22Rv1 (cell line): ENCODE measurements at regions not wholly inside any gene's neighbourhood (a gene's known extent, or its start where the extent isn't known, plus 50 kb on each side); places are given as distances from the start of the nearest gene placed in this dataset.
"Not testable (repeated sequence)": the region's sequence is repeated elsewhere in the genome, so short reads cannot be mapped to it uniquely, and the experiment has no call there.

Source experiments
- H3K27ac ChIP-seq: fragments of 450-650 bp; 2 replicates; pipeline ENCODE4 v1.5.1; 2017
- ZFX ChIP-seq: fragments of 450-650 bp; IDR thresholded peaks from 2 replicates; pipeline ENCODE4 v1.6.1; 2017; ENCODE audit warnings: antibody characterized with exemption, borderline replicate concordance
- TF ChIP-seq, protein P1 (sequence below): fragments of 450-650 bp; IDR thresholded peaks from 2 replicates; pipeline ENCODE4 v1.5.1; 2017; ENCODE audit warnings: mild to moderate bottlenecking

DNA sequence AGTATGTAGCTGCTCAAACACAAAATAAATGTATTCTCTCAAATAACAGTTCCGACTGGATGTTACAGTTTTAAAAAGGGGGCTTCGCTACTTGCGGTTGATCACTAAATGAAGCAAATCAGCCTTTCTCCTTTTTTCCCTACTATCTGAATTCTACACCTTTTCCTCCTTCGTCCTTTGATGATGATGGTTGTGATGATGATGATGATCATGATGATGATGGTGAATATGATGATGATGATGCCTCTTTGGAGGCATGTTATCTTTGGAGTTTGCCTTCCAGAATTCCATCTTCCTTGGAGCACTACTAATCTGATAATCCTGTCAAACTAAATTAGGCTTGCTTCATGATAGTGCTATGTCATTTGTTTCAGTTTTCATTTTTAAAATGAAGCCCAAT lies 1073.3 kb downstream of the SOCS6 start:
- TF ChIP-seq, protein P1, sequence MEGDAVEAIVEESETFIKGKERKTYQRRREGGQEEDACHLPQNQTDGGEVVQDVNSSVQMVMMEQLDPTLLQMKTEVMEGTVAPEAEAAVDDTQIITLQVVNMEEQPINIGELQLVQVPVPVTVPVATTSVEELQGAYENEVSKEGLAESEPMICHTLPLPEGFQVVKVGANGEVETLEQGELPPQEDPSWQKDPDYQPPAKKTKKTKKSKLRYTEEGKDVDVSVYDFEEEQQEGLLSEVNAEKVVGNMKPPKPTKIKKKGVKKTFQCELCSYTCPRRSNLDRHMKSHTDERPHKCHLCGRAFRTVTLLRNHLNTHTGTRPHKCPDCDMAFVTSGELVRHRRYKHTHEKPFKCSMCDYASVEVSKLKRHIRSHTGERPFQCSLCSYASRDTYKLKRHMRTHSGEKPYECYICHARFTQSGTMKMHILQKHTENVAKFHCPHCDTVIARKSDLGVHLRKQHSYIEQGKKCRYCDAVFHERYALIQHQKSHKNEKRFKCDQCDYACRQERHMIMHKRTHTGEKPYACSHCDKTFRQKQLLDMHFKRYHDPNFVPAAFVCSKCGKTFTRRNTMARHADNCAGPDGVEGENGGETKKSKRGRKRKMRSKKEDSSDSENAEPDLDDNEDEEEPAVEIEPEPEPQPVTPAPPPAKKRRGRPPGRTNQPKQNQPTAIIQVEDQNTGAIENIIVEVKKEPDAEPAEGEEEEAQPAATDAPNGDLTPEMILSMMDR = no peak
- TF ChIP-seq ZFX = no peak
- H3K27ac ChIP-seq = no peak overlapping the region

DNA sequence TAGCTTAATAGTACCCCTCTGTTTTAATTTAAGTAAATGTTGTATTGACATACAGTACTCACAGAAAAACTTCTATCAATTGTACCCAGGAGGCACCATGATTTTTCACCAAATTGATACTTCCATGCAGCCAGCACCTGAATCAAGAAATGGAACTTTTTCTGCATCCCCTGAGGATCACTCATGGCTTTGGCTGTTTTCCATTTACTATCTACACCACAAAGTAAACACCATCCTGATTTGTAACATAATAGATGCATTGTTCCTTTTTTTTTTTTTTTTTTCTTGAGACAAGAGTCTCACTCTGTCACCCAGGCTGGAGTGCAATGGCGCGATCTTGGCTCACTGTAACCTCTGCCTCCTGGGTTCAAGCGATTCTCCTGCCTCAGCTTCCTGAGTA lies 1066.8 kb downstream of the SOCS6 start:
- not testable (repeated sequence) for H3K27ac ChIP-seq

DNA sequence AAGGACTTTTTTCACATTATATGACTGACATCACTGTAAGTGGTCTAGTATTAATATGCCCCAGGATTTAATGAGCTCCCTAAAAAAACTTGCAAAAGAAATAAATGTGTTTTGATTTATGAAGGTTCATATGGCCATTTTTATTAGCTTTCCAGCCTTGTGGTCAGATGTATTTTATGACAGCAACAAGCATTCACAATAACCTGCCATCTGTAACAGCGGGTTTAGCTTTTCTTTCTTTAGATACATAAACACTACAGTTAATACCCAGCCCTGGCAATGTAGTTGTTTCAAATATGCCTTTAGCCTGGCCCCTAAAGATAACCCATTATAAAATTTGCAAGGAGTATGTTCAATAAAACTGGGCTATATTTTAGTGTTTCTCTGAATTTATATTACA lies 1063.8 kb downstream of the SOCS6 start:
- no peak for TF ChIP-seq ZFX
- TF ChIP-seq, protein P1 = no peak
- no peak overlapping the region for H3K27ac ChIP-seq

DNA sequence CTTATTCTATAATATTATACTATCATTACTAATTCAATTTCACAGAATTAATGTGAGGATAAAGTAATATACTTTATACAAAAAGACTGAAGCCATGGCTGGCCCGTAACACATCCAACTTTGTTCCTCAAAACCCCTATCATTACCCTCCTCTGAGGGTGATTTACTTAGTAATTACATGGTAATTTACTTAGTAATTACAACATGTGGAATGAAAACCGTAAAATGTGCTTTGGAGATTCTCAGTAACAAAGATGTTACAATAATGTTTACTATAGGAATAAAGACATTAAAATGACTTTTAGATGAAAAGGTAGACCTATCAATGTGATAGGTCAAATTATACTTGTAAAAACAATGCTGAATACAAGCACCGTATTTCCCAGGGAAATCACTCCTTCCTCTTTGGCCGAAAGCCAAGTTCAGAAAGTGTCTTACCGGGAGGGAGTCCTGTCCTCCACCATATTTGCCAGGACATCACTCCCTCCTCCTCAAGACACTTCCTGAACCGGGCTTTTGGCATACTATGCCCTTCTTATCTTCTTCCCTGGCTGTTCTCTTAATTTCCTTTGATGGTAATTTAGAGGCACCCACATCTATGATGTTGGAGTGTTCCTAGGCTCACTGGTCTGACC lies 1047.8 kb downstream of the SOCS6 start:
- TF ChIP-seq, protein P1 = no peak
- no peak for TF ChIP-seq ZFX

DNA sequence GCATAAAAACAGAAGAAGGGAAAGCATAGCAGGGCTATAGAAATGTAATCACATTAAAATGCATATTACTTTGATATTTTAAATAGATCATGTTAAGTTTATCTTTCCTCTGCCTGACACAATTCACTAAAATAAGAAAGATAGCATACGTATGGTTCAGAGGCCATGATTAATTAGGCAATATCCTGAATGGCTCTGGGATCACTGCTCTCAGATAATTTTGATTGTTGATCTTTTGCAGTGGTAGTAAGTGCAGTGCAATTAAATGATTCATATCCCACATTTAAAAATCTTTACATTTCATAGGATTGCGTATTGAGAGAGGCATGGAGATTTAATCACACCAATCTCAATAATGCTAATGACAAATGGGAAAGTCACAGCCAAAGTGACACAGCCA lies 1040.7 kb downstream of the SOCS6 start:
- H3K27ac ChIP-seq = no peak overlapping the region

More for the DNA sequence above, 1047.8 kb downstream of the SOCS6 start:
- H3K27ac ChIP-seq = no peak overlapping the region

DNA sequence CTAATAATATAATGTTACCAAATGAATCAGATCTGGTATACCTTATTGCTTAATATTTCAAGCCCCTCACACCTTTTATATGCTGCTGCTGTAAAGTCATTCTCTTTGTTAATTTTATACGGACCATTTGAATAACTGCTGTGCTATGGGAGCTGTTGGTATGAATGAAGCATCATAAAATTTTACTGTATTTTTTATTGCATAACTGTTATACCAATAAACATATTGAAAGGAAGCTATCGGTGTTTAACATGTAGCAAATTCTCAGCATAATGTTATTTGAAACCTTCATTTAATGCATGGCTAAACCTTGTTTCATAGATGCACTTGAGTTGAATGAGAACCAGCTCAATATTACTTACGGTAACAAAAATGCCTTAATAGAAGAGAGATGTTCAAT lies 1040.3 kb downstream of the SOCS6 start:
- TF ChIP-seq ZFX = no peak
- TF ChIP-seq, protein P1 = no peak
- H3K27ac ChIP-seq = no peak overlapping the region

More for the DNA sequence above, 1040.7 kb downstream of the SOCS6 start:
- no peak for TF ChIP-seq ZFX
- TF ChIP-seq, protein P1 = no peak

DNA sequence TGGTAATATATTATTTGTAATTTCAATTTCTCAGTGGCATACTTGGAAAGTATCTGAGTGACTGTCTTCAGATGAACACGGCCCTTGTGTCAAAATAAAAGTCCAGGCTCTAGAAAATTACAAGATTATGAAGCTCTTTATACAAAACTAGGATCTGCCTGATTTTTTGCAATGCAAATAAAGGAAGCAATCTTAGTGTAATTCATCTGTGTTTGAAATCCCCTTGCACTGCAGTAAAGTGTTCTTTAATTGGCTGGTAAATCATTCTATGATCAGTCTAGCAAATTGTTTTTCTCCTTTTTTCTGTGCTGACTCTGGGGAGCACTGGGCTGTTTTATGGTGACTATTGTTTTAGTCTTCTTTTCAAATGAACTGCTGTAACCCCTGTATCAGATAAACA lies 1039.0 kb downstream of the SOCS6 start:
- TF ChIP-seq ZFX = no peak
- TF ChIP-seq, protein P1 = no peak
- no peak overlapping the region for H3K27ac ChIP-seq

DNA sequence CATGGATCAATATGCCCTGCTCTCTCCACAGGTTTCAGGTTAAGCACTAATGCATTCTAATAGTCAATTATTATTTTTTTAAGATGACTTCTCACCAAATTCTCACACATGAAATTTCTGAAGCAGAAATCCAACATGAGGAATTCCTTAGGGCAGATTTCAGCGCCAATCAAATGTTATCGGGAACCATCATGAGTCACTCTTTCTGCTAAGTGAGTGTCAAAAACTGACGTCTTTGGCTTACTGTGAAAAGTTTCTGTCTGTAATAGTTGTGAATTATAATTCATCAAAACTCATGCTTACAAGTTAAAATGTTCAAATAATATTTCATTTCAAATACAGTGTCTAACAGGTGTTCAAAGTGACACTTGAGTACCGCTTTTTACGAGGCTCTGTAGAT lies 1038.6 kb downstream of the SOCS6 start:
- TF ChIP-seq ZFX = no peak
- TF ChIP-seq, protein P1 = no peak
- H3K27ac ChIP-seq = no peak overlapping the region
